PC-9 (cell line): ENCODE measurements at regions not wholly inside any gene's neighbourhood (a gene's known extent, or its start where the extent isn't known, plus 50 kb on each side); places are given as distances from the start of the nearest gene placed in this dataset.
"Not testable (repeated sequence)": the region's sequence is repeated elsewhere in the genome, so short reads cannot be mapped to it uniquely, and the experiment has no call there.

Experiments used
- CTCF ChIP-seq: fragments of 200-600 bp; sonication (generic); conservative IDR thresholded peaks from 2 replicates; pipeline ENCODE4 v1.6.1; 2017; ENCODE audit warnings: mixed run types, antibody characterized with exemption, mild to moderate bottlenecking, moderate library complexity
- EZH2 ChIP-seq: fragments of 200-600 bp; sonication (generic); IDR thresholded peaks from 2 replicates; pipeline ENCODE4 v1.8.0; 2017; ENCODE audit warnings: antibody characterized with exemption, low read depth

DNA sequence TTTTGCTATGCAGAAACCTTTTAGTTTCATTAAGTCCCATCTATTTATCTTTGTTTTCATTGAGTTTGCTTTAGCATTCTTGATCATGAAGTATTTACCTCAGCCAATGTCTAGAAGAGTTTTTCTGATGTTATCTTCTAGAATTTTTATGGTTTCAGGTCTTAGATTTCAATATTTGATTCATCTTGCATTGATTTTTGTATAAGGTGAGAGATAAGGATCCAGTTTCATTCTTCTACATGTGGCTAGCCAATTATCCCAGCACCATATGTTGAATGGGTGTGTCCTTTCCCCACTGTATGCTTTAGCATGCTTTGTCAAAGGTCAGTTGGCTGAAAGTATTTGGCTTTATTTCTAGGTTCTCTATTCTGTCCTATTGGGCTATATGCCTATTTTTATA, 395.2 kb downstream of the HGF start:
- not testable (repeated sequence) for TF ChIP-seq CTCF, EZH2
